Lung (tissue), 11 donors: ENCODE measurements at regions not wholly inside any gene's neighbourhood (a gene's known extent, or its start where the extent isn't known, plus 50 kb on each side); places are given as distances from the start of the nearest gene placed in this dataset.
A peak's percentile ranks its signal among the peaks of the same experiment; 100 is the strongest.
"Not testable (repeated sequence)": the region's sequence is repeated elsewhere in the genome, so short reads cannot be mapped to it uniquely, and the experiment has no call there.

Source experiments
- ATAC-seq: fragments of 200-7000 bp; cut with Tn5 transposase; one replicate; pipeline ENCODE4 v1.9.1; 2020; ENCODE audit warnings: moderate number of reproducible peaks; ENCODE audit not compliant: insufficient read depth, low FRiP score
- DNase-seq, 3 donors: peaks; one replicate each; pipeline ENCODE4 v3.0.0-alpha.2; 2013 to 2017
- H3K27ac ChIP-seq, 2 donors: one replicate each; pipeline ENCODE4 v1.5.1; 2013; ENCODE audit warnings: mild to moderate bottlenecking in 2 of 2, moderate library complexity in 2 of 2, control low read depth in 1 of 2, inconsistent platforms in 1 of 2, low read depth in 1 of 2, low read length in 1 of 2
- H3K27me3 ChIP-seq, 3 donors: one replicate each; pipeline ENCODE4 v1.5.1; 2013; ENCODE audit warnings: low read length in 2 of 3; ENCODE audit not compliant: control insufficient read depth in 3 of 3, insufficient read depth in 3 of 3
- H3K36me3 ChIP-seq, 4 donors: one replicate each; pipeline ENCODE4 v1.5.1; 2013; ENCODE audit warnings: low read length in 4 of 4, mild to moderate bottlenecking in 1 of 4, moderate library complexity in 1 of 4; ENCODE audit not compliant: control insufficient read depth in 4 of 4, insufficient read depth in 4 of 4
- H3K4me1 ChIP-seq, 5 donors: one replicate each; pipeline ENCODE4 v1.5.1; 2013; ENCODE audit warnings: low read length in 5 of 5, mild to moderate bottlenecking in 2 of 5, moderate library complexity in 1 of 5; ENCODE audit not compliant: control insufficient read depth in 5 of 5, insufficient read depth in 5 of 5
- H3K4me3 ChIP-seq: one replicate; pipeline ENCODE4 v1.5.1; 2013; ENCODE audit warnings: mild to moderate bottlenecking, control low read depth, moderate library complexity
- H3K9ac ChIP-seq, 2 donors: one replicate each; pipeline ENCODE4 v1.5.1; 2013; ENCODE audit warnings: low read length in 2 of 2, control low read depth in 1 of 2; ENCODE audit not compliant: insufficient read depth in 1 of 2
- H3K9me3 ChIP-seq, 4 donors: one replicate each; pipeline ENCODE4 v1.5.1; 2013; ENCODE audit warnings: low read length in 3 of 4, mild to moderate bottlenecking in 1 of 4, moderate library complexity in 1 of 4; ENCODE audit not compliant: control insufficient read depth in 4 of 4, insufficient read depth in 3 of 4
- WGBS, 2 donors: extraction: QIAGEN DNeasy Blood & Tissue Kit; methylation state at CpG; one replicate each; pipeline ENCODE4 v1.1.7; 2013; 5-methylcytosine and 5-hydroxymethylcytosine counted together
- TF ChIP-seq, protein P1 (sequence below): IDR thresholded peaks from 2 replicates; pipeline ENCODE4 v1.5.1; 2012; ENCODE audit warnings: mild to moderate bottlenecking; ENCODE audit errors: control extremely low read depth, extremely low read depth
- donor health status: control.
- donor health status: control.
- donor health status: Bipolar disorder and iron deficiency.
- donor health status: healthy.
- donor health status: DM: yes; HTN: yes; CAD: no.

DNA sequence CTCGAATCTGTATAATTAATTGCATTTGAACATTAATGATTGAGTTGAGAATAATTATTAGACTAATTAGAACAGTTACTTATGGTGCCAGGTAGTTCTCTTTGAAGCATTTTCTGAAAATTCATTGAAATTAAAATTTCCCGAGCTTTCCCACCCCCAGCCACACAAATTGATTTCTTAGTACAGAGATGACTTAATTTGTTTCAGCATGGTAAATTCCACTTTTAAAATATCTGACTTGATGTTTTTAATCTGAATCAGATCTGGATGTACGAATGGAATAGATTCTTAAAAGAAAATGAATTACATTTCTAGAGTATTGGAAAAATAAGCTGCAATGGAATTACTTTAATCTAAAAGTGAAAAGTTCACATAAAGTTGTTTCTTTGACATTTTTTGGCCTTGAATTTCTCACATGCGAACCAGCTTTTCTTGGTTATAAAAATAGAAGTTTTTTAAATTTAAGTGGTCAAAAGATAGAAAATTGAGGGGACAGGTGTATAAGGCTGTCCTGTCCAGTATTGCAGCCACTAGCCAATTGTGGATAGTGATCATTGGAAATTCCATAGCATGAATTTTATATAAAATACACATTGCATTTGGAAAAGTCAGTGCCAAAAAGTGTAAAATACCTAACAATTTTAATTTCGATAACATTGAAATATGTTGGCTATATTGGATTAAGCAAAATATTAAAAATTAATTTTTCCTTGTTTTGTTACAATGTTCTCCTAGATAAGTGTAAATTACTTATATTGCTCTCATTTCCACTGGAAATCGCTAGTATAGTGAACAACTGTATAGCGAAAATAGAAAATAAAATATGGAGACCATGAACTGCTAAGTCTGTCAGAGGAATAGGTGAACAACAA lies 102.9 kb downstream of the OR2B2 start:
- 16 to 20% methylated on average over 7 of the region's 7 CpGs for WGBS, 2 donors
- H3K9me3 ChIP-seq: no peaks in the 10 kb centered on the region

DNA sequence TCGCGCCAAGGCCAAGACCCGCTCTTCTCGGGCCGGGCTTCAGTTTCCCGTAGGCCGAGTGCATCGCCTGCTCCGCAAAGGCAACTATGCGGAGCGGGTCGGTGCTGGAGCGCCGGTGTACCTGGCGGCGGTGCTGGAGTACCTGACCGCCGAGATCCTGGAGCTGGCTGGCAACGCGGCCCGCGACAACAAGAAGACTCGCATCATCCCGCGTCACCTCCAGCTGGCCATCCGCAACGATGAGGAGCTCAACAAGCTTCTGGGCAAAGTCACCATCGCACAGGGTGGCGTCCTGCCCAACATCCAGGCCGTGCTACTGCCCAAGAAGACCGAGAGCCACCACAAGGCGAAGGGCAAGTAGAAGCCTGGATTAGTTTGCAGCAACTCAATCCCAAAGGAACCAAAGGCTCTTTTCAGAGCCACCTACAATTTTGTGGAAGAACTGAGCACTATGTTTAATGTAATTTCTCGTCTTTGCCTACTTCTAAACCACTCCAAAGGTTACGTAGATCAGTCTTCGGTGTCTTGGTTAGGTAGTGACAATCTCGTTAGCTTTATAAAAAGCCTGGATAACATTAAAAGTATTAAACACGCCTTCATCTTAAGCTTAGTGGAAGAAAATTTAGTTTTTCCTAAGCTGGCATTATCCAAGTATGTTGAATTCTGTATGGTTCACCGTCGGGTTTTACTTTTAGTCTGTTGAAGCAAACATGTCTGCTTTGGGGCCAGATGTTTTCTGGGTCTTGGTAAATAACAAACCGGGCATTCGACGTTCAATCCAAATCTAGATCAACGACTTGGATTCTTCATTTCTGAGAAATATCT lies 103.7 kb downstream of the OR2B2 start:
- ATAC-seq (peak; percentile 10), DNase-seq (peak; percentile 58 to 77 (median 63))
- H3K4me3 ChIP-seq, H3K36me3 ChIP-seq, H3K27me3 ChIP-seq, H3K9me3 ChIP-seq: not testable (repeated sequence)
- H3K4me1 ChIP-seq: peaks cover 1 to 30% (median 7%) of the 10 kb centered on the region in 5 donors
- peak overlapping the region; percentile 79 to 80 for H3K9ac ChIP-seq
- peak overlapping the region in 1 of 2 donors; percentile 92 for H3K27ac ChIP-seq
- 4 to 7% methylated on average over 22 to 26 of the region's 43 CpGs for WGBS, 2 donors

More for the DNA sequence above, 102.9 kb downstream of the OR2B2 start:
- Histone ChIP-seq H3K4me1 (peaks cover 1 to 36% (median 7%) of the 10 kb centered on the region in 5 donors), H3K27me3 (no peaks in the 10 kb centered on the region), H3K4me3 (no peak overlapping the region), H3K9ac (peak overlapping the region in 1 of 2 donors; percentile 98), H3K27ac (no peak overlapping the region), H3K36me3 (no peaks in the 10 kb centered on the region)
- ATAC-seq: no peak
- TF ChIP-seq, protein P1, sequence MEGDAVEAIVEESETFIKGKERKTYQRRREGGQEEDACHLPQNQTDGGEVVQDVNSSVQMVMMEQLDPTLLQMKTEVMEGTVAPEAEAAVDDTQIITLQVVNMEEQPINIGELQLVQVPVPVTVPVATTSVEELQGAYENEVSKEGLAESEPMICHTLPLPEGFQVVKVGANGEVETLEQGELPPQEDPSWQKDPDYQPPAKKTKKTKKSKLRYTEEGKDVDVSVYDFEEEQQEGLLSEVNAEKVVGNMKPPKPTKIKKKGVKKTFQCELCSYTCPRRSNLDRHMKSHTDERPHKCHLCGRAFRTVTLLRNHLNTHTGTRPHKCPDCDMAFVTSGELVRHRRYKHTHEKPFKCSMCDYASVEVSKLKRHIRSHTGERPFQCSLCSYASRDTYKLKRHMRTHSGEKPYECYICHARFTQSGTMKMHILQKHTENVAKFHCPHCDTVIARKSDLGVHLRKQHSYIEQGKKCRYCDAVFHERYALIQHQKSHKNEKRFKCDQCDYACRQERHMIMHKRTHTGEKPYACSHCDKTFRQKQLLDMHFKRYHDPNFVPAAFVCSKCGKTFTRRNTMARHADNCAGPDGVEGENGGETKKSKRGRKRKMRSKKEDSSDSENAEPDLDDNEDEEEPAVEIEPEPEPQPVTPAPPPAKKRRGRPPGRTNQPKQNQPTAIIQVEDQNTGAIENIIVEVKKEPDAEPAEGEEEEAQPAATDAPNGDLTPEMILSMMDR: no peak
- DNase-seq: no peak

DNA sequence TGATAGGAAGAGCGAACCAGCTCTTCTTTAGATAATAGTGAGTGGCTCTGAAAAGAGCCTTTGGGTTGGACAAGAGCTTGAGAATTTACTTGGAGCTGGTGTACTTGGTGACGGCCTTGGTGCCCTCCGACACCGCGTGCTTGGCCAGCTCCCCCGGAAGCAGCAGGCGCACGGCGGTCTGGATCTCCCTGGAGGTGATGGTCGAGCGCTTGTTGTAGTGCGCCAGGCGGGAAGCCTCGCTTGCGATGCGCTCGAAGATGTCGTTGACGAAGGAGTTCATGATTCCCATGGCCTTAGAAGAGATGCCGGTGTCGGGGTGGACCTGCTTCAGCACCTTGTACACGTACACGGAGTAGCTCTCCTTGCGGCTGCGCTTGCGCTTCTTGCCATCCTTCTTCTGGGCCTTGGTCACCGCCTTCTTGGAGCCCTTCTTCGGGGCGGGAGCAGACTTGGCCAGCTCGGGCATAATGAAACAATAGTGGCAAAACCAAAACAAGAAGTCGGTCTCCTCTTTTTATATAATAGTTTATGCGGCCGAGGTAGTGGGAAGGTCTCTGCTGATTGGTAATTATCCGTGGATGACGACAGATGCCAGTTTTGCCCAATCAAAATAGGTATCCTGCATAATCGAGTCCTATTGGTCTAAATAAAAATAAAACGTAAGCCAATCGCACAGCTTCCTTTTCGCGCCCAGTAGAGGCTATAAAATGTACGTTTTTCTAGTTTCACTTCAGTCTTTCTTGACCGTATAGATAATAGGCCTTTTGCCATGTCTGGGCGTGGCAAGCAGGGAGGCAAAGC lies 104.6 kb downstream of the OR2B2 start:
- H3K36me3 ChIP-seq, H3K9me3 ChIP-seq, H3K27me3 ChIP-seq: not testable (repeated sequence)
- H3K9ac ChIP-seq: peak overlapping the region; percentile 50 to 84
- H3K4me1 ChIP-seq: peaks cover 1 to 30% (median 7%) of the 10 kb centered on the region in 5 donors
- WGBS, 2 donors: 0 to 1% methylated on average over 43 of the region's 43 CpGs
- H3K27ac ChIP-seq: peak overlapping the region; percentile 53 to 81
- peak overlapping the region; percentile 47 for H3K4me3 ChIP-seq
- peak; percentile 85 for ATAC-seq
- DNase-seq: peak; percentile 92 to 99 (median 99)

DNA sequence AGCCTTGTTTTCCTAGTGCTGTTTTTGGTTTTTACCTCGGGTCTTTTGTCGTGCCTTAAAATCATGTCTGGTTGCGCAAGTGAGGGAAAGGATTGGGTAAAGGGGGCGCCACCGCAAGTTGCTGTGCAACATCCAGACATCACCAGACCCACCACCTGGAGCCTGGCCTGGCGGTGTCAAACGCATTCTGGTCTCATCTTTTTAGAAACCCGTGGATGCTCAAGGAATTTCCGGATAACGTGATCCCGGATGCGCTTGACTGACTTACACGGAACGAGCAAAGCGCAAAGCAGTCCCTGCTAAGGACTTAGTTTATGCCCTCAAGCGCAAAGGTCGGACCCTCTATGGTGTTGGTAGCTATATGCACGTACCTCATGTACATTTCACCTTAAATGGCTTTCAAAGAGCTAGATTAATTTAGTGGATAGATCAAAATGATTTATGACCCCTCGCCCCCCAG lies 105.2 kb downstream of the OR2B2 start:
- no peaks in the 10 kb centered on the region for H3K27me3 ChIP-seq
- H3K9me3 ChIP-seq: no peaks in the 10 kb centered on the region
- H3K4me1 ChIP-seq: peaks cover 1 to 28% (median 7%) of the 10 kb centered on the region in 5 donors
- peak; percentile 75 to 87 (median 82) for DNase-seq
- no peak for ATAC-seq
- peak overlapping the region; percentile 53 to 81 for H3K27ac ChIP-seq
- TF ChIP-seq, protein P1: no peak
- no peaks in the 10 kb centered on the region for H3K36me3 ChIP-seq
- WGBS, 2 donors: 1 to 3% methylated on average over 19 of the region's 19 CpGs
- peak overlapping the region; percentile 47 for H3K4me3 ChIP-seq
- peak overlapping the region; percentile 50 to 84 for H3K9ac ChIP-seq
